Liver (tissue), 3 donors: ENCODE measurements at regions not wholly inside any gene's neighbourhood (a gene's known extent, or its start where the extent isn't known, plus 50 kb on each side); places are given as distances from the start of the nearest gene placed in this dataset.

Experiments used
- EGR1 ChIP-seq, 2 donors: IDR thresholded peaks; 2 replicates each; pipeline ENCODE4 v1.6.1; 2016 to 2018; ENCODE audit warnings: antibody characterized with exemption in 2 of 2, low read depth in 2 of 2
- GABPA ChIP-seq, 2 donors: IDR thresholded peaks in 1 of 2; conservative IDR thresholded peaks in 1 of 2; 2 replicates each; pipeline ENCODE4 v1.6.1; 2016; ENCODE audit warnings: antibody characterized with exemption in 2 of 2, mild to moderate bottlenecking in 1 of 2, moderate library complexity in 1 of 2
- JUND ChIP-seq, 2 donors: IDR thresholded peaks; 2 replicates each; pipeline ENCODE4 v1.6.1; 2016; ENCODE audit warnings: antibody characterized with exemption in 2 of 2
- RAD21 ChIP-seq, 2 donors: IDR thresholded peaks; 2 replicates each; pipeline ENCODE4 v1.6.1; 2016; ENCODE audit warnings: antibody characterized with exemption in 2 of 2, mild to moderate bottlenecking in 2 of 2
- SP1 ChIP-seq: IDR thresholded peaks from 2 replicates; pipeline ENCODE4 v1.6.1; 2018; ENCODE audit warnings: antibody characterized with exemption, mild to moderate bottlenecking
- TAF1 ChIP-seq: conservative IDR thresholded peaks from 2 replicates; pipeline ENCODE4 v1.6.1; 2016; ENCODE audit warnings: antibody characterized with exemption, mild to moderate bottlenecking
- YY1 ChIP-seq: IDR thresholded peaks from 2 replicates; pipeline ENCODE4 v1.6.1; 2016; ENCODE audit warnings: antibody characterized with exemption, mild to moderate bottlenecking
- TF ChIP-seq, protein P1 (sequence below): fragments of 150-350 bp; IDR thresholded peaks from 2 replicates; pipeline ENCODE4 v1.5.1; 2017; ENCODE audit warnings: improper control_type of control experiment, low read depth, low read length; ENCODE audit not compliant: missing input control
- TF ChIP-seq, protein P2 (sequence below): IDR thresholded peaks from 2 replicates; pipeline ENCODE4 v1.6.1; 2016; ENCODE audit warnings: antibody characterized with exemption
- TF ChIP-seq, protein P3 (sequence below): IDR thresholded peaks from 2 replicates; pipeline ENCODE4 v1.6.1; 2016; ENCODE audit warnings: antibody characterized with exemption, mild to moderate bottlenecking
- TF ChIP-seq, protein P4 (sequence below): IDR thresholded peaks from 2 replicates; pipeline ENCODE4 v1.6.1; 2016; ENCODE audit warnings: antibody characterized with exemption
- TF ChIP-seq, protein P5 (sequence below): IDR thresholded peaks from 2 replicates; pipeline ENCODE4 v1.6.1; 2016; ENCODE audit warnings: antibody characterized with exemption
- donor health status: healthy.
- donor health status: healthy.

DNA sequence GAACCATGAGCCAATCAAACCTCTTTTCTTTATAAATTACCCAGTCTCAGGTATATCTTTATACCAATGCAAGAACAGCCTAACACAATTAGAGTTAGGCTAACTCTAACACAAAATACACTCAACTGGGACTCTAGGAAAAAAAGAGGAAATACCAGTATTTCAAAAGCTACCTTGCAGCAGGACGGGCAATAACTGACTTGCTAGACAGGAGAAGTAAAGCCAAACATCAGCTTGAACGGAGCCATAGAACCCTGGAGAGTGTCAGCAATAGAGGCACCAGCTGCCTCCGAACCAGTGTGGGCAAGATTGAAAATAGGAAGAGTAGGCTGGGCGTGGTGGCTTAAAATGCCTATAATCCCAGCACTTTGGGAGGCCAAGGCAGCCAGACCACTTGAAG is 162.0 kb upstream of the SOX4 start:
- TF ChIP-seq, protein P1, sequence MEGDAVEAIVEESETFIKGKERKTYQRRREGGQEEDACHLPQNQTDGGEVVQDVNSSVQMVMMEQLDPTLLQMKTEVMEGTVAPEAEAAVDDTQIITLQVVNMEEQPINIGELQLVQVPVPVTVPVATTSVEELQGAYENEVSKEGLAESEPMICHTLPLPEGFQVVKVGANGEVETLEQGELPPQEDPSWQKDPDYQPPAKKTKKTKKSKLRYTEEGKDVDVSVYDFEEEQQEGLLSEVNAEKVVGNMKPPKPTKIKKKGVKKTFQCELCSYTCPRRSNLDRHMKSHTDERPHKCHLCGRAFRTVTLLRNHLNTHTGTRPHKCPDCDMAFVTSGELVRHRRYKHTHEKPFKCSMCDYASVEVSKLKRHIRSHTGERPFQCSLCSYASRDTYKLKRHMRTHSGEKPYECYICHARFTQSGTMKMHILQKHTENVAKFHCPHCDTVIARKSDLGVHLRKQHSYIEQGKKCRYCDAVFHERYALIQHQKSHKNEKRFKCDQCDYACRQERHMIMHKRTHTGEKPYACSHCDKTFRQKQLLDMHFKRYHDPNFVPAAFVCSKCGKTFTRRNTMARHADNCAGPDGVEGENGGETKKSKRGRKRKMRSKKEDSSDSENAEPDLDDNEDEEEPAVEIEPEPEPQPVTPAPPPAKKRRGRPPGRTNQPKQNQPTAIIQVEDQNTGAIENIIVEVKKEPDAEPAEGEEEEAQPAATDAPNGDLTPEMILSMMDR: no peak
- TF ChIP-seq JUND (IDR thresholded peaks at IDR 0.05) (no peak), YY1 (no peak), TAF1 (no peak), EGR1 (IDR thresholded peaks at IDR 0.05; ENCODE audit: low read depth in 2 of 2) (no peak), RAD21 (IDR thresholded peaks at IDR 0.05) (no peak), SP1 (no peak), GABPA (IDR thresholded peaks at IDR 0.05 in 1 of 2, conservative IDR thresholded peaks at IDR 0.05 in 1 of 2) (no peak)
- TF ChIP-seq, protein P2, sequence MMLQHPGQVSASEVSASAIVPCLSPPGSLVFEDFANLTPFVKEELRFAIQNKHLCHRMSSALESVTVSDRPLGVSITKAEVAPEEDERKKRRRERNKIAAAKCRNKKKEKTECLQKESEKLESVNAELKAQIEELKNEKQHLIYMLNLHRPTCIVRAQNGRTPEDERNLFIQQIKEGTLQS: no peak
- TF ChIP-seq, protein P3, sequence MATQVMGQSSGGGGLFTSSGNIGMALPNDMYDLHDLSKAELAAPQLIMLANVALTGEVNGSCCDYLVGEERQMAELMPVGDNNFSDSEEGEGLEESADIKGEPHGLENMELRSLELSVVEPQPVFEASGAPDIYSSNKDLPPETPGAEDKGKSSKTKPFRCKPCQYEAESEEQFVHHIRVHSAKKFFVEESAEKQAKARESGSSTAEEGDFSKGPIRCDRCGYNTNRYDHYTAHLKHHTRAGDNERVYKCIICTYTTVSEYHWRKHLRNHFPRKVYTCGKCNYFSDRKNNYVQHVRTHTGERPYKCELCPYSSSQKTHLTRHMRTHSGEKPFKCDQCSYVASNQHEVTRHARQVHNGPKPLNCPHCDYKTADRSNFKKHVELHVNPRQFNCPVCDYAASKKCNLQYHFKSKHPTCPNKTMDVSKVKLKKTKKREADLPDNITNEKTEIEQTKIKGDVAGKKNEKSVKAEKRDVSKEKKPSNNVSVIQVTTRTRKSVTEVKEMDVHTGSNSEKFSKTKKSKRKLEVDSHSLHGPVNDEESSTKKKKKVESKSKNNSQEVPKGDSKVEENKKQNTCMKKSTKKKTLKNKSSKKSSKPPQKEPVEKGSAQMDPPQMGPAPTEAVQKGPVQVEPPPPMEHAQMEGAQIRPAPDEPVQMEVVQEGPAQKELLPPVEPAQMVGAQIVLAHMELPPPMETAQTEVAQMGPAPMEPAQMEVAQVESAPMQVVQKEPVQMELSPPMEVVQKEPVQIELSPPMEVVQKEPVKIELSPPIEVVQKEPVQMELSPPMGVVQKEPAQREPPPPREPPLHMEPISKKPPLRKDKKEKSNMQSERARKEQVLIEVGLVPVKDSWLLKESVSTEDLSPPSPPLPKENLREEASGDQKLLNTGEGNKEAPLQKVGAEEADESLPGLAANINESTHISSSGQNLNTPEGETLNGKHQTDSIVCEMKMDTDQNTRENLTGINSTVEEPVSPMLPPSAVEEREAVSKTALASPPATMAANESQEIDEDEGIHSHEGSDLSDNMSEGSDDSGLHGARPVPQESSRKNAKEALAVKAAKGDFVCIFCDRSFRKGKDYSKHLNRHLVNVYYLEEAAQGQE: no peak
- TF ChIP-seq, protein P4, sequence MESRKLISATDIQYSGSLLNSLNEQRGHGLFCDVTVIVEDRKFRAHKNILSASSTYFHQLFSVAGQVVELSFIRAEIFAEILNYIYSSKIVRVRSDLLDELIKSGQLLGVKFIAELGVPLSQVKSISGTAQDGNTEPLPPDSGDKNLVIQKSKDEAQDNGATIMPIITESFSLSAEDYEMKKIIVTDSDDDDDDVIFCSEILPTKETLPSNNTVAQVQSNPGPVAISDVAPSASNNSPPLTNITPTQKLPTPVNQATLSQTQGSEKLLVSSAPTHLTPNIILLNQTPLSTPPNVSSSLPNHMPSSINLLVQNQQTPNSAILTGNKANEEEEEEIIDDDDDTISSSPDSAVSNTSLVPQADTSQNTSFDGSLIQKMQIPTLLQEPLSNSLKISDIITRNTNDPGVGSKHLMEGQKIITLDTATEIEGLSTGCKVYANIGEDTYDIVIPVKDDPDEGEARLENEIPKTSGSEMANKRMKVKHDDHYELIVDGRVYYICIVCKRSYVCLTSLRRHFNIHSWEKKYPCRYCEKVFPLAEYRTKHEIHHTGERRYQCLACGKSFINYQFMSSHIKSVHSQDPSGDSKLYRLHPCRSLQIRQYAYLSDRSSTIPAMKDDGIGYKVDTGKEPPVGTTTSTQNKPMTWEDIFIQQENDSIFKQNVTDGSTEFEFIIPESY: no peak
- TF ChIP-seq, protein P5, sequence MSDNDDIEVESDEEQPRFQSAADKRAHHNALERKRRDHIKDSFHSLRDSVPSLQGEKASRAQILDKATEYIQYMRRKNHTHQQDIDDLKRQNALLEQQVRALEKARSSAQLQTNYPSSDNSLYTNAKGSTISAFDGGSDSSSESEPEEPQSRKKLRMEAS: no peak
